HG03135 (cell line): ENCODE measurements at regions not wholly inside any gene's neighbourhood (a gene's known extent, or its start where the extent isn't known, plus 50 kb on each side); places are given as distances from the start of the nearest gene placed in this dataset.
"Not testable (repeated sequence)": the region's sequence is repeated elsewhere in the genome, so short reads cannot be mapped to it uniquely, and the experiment has no call there.

ENCODE experiments used
- ATAC-seq: cut with Tn5 transposase; IDR thresholded peaks from one replicate; pipeline ENCODE4 v1.9.1; 2021; ENCODE audit warnings: mild to moderate bottlenecking, moderate library complexity; ENCODE audit not compliant: unreplicated experiment

GRCh38 chr2:226115832-226116200, 683.8 kb downstream of the IRS1 start:
- no peak for ATAC-seq

- no peak for ATAC-seq
Measured at GRCh38 chr2:226115102-226115831, 684.4 kb downstream of the IRS1 start.

- no peak for ATAC-seq
Measured at GRCh38 chr2:226114436-226114835, 685.2 kb downstream of the IRS1 start.

DNA sequence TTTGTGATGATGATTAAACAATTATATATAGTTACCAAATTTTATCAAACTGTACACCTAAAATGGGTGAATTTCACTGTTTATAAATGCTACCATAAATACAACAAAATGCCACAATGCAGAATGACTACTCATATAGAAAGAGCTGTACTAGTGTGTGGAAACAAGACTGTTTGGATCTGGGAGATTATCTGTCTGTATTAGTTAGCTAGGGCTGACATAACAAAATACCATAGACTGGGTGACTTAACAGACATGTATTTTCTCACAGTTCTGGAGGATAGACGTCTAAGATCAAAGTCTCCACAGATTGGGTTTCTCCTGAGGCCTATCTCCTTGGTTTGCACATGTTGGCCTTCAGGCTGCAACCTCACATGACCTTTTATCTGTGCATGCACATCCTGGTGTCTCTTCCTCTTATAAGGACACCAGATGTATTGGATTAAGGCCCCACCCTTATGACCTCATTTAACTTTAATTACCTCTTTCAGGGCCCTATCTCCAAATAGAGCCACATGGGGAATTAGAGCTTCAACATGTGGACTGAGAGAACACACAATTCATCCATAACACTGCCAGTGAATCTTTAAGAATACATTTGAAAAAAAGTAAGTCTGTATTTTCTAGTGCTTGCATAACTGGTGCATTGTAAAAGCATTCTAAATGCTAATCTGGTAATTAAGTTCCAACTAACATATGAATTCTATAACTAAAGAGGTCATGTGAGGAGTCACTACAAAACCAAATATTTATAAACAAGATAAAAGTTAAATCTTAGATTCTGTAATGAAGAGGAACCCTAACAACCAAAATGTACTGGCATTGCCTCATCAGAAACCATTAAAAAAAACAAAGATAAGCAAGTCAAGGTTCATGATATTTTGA, 699.6 kb downstream of the NYAP2 start:
- ATAC-seq: no peak

DNA sequence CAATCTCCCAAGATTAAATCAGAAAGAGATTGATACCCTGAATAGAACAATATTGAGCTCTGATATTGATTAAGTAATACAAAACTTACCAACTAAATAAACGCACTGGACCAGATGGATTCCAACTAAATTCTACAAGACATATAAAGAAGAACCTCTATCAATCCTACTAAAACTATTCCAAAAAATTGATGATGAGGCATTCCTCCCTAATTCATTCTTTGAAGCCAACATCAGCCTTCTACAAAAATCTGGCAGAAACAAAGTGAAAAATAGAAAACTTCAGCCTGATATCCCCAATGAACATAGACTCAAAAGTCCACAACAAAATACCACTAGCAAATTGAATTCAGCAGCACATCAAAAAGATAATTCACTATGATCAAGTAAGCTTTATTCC, 695.5 kb downstream of the NYAP2 start:
- no peak for ATAC-seq

DNA sequence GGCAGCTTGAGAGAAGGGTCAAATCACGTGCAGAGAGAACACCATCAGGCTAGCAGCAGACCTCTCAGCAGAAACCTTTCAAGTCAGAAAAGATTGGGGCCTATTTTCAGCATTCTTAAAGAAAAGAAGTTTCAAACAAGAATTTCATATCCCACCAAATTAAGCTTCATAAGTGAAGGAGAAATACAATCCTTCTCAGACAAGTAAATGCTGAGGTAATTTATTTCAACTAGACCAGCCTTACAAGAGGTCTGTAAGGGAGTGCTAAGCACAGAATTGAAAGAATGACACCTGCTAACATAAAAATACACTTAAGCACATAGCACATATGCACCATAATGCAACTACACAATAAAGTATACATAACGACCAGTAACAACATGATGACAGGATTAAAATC, 693.9 kb downstream of the NYAP2 start:
- ATAC-seq: no peak

- ATAC-seq: no peak
Measured at GRCh38 chr2:226088366-226088674, 688.8 kb downstream of the NYAP2 start.

DNA sequence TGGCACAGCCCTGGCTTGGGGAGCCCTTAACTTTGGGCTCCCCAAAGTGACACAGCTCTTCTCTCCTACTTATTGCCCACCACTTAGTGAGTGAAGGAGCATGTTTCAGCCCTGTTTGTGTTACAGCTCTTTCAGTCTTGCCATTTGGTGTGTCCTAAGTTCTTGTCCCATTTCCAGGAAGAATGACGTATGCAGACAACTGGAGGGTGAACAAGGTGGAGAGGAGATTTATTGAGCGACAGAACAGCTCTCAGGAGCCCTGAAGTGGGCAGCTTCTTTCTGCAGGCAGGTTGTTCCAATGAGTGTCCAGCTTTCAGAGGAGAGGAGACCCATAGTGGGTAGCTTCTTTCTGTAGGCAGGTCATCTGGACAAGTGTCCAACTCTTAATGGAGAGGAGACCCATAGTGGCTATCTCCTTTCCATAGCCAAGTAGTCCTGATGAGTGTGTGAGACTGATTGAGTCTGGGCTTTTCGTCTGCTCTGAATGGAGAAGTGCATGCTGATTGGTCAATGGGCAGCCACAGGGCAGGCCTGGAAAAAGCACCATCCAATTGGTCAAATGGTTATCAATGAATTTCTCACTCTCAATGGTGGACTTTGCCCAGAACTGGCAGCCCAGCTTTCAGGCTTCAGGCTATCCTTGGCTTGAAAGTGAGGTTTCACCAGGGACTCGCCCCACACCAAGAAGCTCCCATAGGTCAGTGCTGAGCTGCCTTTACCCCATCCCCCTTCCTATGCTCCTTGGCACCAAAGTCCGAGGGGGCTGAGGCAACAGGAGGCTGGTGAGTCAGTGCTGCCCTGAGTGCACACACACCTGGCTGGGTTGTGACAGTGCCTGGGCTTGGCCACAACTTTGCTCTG, 688.2 kb downstream of the NYAP2 start:
- no peak for ATAC-seq

DNA sequence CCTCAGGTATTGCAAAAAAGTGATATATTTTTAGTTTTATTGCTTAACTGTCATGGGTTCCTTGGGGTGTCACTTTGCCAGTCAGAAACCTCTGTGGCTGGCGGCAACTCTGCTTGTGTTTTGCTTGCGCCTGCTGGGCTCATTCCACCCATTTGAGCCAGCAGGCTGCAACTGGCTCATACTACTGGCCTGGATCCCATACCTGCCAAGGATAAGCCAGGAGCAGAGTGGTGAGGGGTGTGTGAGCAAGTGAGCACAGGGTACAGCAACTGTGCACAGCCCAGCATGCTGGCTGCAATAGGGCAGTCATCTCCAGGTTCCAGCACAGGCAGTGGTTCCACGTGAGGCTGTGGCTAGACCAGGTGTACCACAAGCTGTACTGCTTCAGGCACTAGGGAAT, 687.5 kb downstream of the NYAP2 start:
- no peak for ATAC-seq

DNA sequence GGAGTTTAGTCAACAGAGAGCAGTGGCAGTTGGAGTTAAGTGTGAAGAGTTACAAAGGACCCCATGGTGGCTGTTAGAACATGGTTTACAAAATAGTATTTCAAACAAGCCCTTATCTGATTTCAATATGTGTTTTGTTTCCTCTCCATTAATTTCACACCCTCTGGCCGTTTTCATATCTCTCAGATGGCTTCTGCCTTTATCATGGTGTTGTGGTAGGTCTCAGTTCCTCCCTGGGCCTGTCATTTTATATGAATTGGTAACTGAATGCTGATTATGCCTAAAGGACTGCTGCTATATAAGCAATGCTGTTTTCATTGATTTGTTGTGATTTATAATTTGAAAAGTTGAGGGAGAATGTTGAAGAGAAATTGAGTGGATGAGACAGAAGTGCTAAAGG, 686.7 kb downstream of the NYAP2 start:
- no peak for ATAC-seq

GRCh38 chr2:226085425-226085824, 685.9 kb downstream of the NYAP2 start:
- ATAC-seq: not testable (repeated sequence)

DNA sequence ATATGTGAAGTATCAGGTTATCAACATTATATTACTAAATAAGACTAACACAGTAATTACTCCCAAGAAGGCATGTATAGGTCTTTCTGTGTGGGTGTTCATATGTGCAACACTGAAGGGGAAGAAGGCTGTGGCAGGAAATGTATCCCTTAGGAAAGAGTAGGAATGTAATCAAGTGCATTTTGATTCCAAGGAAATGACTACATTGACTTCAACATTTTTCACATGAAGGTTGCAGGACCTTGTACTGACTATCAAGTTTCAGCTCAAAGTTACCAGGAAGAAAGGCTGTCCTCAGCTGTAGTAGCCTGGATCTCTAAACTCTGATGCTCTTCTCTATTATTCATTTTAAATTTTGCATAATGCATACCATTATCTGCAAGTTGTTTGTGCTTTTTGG, 680.8 kb downstream of the NYAP2 start:
- no peak for ATAC-seq

- ATAC-seq: no peak
Measured at GRCh38 chr2:226079671-226080181, 680.2 kb downstream of the NYAP2 start.

GRCh38 chr2:226079196-226079595, 679.7 kb downstream of the NYAP2 start:
- ATAC-seq: no peak

DNA sequence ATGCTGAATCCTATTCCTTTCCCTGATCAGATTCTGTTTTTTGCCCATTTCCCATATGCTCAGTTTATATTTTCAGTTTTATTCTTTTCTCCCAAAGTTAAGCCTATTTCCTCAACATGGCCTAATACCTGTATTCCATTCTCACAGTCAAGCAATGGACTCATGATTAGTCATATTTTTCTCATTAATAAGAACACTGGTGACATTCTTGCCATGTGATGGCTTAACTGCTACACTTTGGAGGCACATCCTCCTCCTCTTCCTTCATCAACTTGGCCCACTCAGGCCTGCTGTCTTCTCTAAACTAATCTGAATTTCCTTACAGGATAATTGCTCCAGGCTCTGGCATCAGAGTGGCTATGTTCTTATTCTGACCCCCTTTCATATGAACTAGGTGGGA, 679.2 kb downstream of the NYAP2 start:
- ATAC-seq: no peak

DNA sequence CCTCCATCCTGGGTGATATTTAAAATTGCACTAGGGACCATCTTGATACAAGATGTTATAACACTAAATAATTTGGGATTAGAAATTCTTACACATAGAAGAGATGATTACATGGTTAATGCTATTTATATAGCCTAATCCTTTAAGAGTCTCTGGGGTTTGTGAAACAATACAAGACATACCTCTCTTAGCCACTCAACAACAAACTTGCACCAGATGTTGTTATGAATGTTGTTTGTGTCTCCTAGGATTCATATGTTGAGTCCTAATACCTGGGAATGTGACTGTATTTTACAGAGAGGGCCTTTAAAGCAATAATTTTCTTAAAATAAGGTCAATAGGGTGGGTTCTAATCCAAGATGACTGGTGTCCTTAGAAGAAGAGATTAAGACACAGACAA, 678.3 kb downstream of the NYAP2 start:
- no peak for ATAC-seq

DNA sequence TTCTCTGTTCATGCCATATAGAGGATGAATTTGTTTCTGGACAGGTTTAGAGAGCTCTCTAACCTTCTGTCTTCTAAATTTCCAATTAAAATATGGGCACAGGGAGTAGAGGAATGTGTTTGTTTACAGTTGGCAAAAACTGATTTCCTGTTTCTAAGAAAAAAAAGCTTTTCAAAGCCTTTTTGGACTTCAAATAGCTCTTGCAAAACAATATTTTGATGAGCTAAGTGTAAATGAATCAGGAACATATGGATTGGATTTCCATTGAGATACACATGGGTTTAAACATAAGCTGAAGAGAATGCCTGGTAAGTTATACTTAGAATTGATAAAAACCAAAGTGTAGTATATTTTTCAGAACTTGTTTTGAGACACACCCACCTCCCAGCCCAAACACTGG, 677.5 kb downstream of the NYAP2 start:
- no peak for ATAC-seq

GRCh38 chr2:226076529-226076928, 677.0 kb downstream of the NYAP2 start:
- no peak for ATAC-seq

GRCh38 chr2:226074391-226074790, 674.9 kb downstream of the NYAP2 start:
- ATAC-seq: no peak

DNA sequence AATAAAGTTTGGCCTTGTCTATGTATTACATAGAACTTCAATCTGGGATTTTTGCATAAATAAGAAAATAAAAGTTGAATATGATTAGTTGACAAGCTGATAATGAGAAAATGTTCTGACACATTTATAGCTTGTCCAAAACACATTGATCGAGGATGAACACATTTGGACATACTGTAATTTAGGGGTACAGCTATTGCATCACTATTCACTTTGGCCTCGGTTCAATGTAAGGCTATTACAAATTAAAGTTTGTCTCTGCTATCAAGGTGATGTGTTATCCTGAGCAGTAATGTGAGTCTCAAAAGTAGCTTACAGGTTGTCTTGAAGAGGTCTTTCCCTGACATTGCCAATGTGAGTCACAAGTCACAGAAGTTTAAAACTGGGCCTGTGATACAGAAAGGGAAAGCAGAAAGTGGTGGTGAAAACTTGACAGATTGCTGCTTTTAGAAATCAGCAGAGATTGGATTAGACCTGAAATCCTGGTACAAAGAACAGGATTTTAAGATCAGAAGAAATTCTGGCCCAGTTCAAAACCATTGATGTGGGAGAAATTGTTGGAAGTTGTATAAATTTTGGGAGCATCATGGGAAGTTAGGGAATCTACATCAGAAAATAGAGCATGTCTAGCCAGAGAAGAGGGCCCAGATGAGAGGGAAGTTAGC, 674.1 kb downstream of the NYAP2 start:
- ATAC-seq: no peak

DNA sequence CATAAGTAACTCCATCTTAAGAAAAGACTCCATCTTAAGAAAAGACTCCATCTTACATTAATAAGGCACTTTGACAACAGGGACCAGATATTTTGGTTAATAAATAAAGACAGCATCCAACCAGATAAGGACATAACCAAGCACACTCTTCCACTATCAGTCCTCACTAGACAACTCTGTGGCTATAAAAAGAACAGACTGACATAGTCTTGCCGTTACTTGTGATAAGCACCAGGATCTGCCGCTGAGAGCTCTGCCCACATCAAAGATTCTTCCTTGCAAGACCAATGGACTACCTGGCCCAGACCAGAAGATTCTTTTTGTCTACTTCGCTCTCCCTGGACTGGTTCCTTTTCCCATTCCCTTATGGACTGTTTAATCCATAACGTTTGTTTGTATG, 667.4 kb downstream of the NYAP2 start:
- no peak for ATAC-seq
